ENCODE measurements at regions not wholly inside any gene's neighbourhood (a gene's known extent, or its start where the extent isn't known, plus 50 kb on each side); places are given as distances from the start of the nearest gene placed in this dataset.

GRCh38 chr13:27014406-27015359 lies 156.9 kb downstream of the USP12 start:
- DNase-seq (ENCODE audit: low read depth), result no peak
- no peak overlapping the region for H3K4me3 ChIP-seq (ENCODE audit: low read depth, low read length)
- TF ChIP-seq CTCF (IDR thresholded peaks at IDR 0.05; ENCODE audit: control insufficient read depth, extremely low read depth, insufficient read depth), result no peak

GRCh38 chr13:27012482-27013197 lies 159.0 kb downstream of the USP12 start:
- DNase-seq (ENCODE audit: low read depth), result no peak
- TF ChIP-seq CTCF (IDR thresholded peaks at IDR 0.05; ENCODE audit: control insufficient read depth, extremely low read depth, insufficient read depth), result no peak
- H3K4me3 ChIP-seq (ENCODE audit: low read depth, low read length), result no peak overlapping the region

GRCh38 chr13:27011661-27012060 lies 159.9 kb downstream of the USP12 start:
- no peak for DNase-seq (ENCODE audit: low read depth)
- no peak overlapping the region for H3K4me3 ChIP-seq (ENCODE audit: low read depth, low read length)
- TF ChIP-seq CTCF (IDR thresholded peaks at IDR 0.05; ENCODE audit: control insufficient read depth, extremely low read depth, insufficient read depth), result no peak

GRCh38 chr13:27008733-27009132 lies 162.9 kb downstream of the USP12 start:
- H3K4me3 ChIP-seq (ENCODE audit: low read depth, low read length), result no peak overlapping the region
- DNase-seq (ENCODE audit: low read depth), result no peak
- TF ChIP-seq CTCF (IDR thresholded peaks at IDR 0.05; ENCODE audit: control insufficient read depth, extremely low read depth, insufficient read depth), result no peak

GRCh38 chr13:27007166-27007565 lies 164.4 kb downstream of the USP12 start:
- H3K4me3 ChIP-seq (ENCODE audit: low read depth, low read length), result no peak overlapping the region
- no peak for TF ChIP-seq CTCF (IDR thresholded peaks at IDR 0.05; ENCODE audit: control insufficient read depth, extremely low read depth, insufficient read depth)
- no peak for DNase-seq (ENCODE audit: low read depth)

- no peak for DNase-seq (ENCODE audit: low read depth)
- no peak overlapping the region for H3K4me3 ChIP-seq (ENCODE audit: low read depth, low read length)
- no peak for TF ChIP-seq CTCF (IDR thresholded peaks at IDR 0.05; ENCODE audit: control insufficient read depth, extremely low read depth, insufficient read depth)
These were observed 165.0 kb downstream of the USP12 start for GRCh38 chr13:27006519-27007161.
